Transverse colon (tissue), 4 donors: ENCODE measurements at regions not wholly inside any gene's neighbourhood (a gene's known extent, or its start where the extent isn't known, plus 50 kb on each side); places are given as distances from the start of the nearest gene placed in this dataset.

Experiments used
- DNase-seq: peaks from one replicate; pipeline ENCODE4 v3.0.0-alpha.2; 2019
- H3K27ac ChIP-seq, 4 donors: fragments of 200-600 bp; sonication (generic); 2 replicates each; pipeline ENCODE4 v1.5.1; 2016 to 2018; ENCODE audit warnings: inconsistent platforms in 4 of 4
- H3K27me3 ChIP-seq: fragments of 200-600 bp; sonication (generic); 2 replicates; pipeline ENCODE4 v1.5.1; 2017; ENCODE audit warnings: inconsistent platforms
- H3K36me3 ChIP-seq, 4 donors: fragments of 200-600 bp; sonication (generic); 2 replicates each; pipeline ENCODE4 v1.5.1; 2017 to 2019; ENCODE audit warnings: inconsistent platforms in 4 of 4
- H3K4me1 ChIP-seq, 4 donors: fragments of 200-600 bp; sonication (generic); 2 replicates each; pipeline ENCODE4 v1.5.1; 2017 to 2020; ENCODE audit warnings: inconsistent platforms in 4 of 4
- H3K4me3 ChIP-seq, 4 donors: fragments of 200-600 bp; sonication (generic); 1 replicate in 1 of 4; 2 replicates in 3 of 4; pipeline versions ENCODE4 v1.5.1 to v1.6.1; 2017 to 2019; ENCODE audit warnings: inconsistent platforms in 4 of 4
- H3K9me3 ChIP-seq, 2 donors: fragments of 200-600 bp; sonication (generic); 2 replicates each; pipeline ENCODE4 v1.5.1; 2017 to 2019; ENCODE audit warnings: inconsistent platforms in 2 of 2
- CTCF ChIP-seq, 5 experiments: fragments of 200-600 bp in 3 of 5; fragments of 450-650 bp in 2 of 5; sonication (generic) in 3 of 5; IDR thresholded peaks; 1 replicate in 2 of 5; 2 replicates in 3 of 5; pipeline ENCODE4 v1.5.1; 2016 to 2017; ENCODE audit warnings: antibody characterized with exemption in 5 of 5, inconsistent platforms in 3 of 5, mild to moderate bottlenecking in 2 of 5, moderate library complexity in 1 of 5
- EP300 ChIP-seq: sonication (generic); formaldehyde crosslinking; IDR thresholded peaks from one replicate; pipeline ENCODE4 v1.6.1; 2017; ENCODE audit warnings: antibody characterized with exemption, low read depth
- POLR2A ChIP-seq: fragments of 450-650 bp; IDR thresholded peaks from one replicate; pipeline ENCODE4 v1.6.1; 2016; ENCODE audit warnings: antibody characterized with exemption, mild to moderate bottlenecking, moderate library complexity
- POLR2AphosphoS5 ChIP-seq, 3 donors: sonication (generic); formaldehyde crosslinking; IDR thresholded peaks; one replicate each; pipeline ENCODE4 v1.6.1; 2016; ENCODE audit warnings: antibody characterized with exemption in 3 of 3
- WGBS, 2 donors: methylation state at CpG; one replicate each; pipeline ENCODE4 v1.1.5; 2018; ENCODE audit warnings: low coverage in 1 of 2; 5-methylcytosine and 5-hydroxymethylcytosine counted together
- in situ Hi-C, 4 donors: fragments of 200-750 bp; cut with MboI; loops; one replicate each; pipeline versions ENCODE4 v1.15.0 to v1.15.1; 2017; ENCODE audit warnings: low sequenced_read_pairs in 3 of 4, low pct_ligation_motif_present in 1 of 4, low pct_unique_long_range_greater_than_20kb in 1 of 4
- intact Hi-C: fragments of 100-400 bp; cut with DNase I; formaldehyde crosslinking; loops from one replicate; pipeline ENCODE4 v1.15.1; 2023; ENCODE audit warnings: low total_unique reads

- Histone ChIP-seq H3K36me3 (no peaks in the 10 kb centered on the region), H3K4me3 (no peak overlapping the region), H3K4me1 (no peaks in the 10 kb centered on the region), H3K27me3 (no peaks in the 10 kb centered on the region), H3K27ac (no peak overlapping the region), H3K9me3 (no peaks in the 10 kb centered on the region)
- TF ChIP-seq POLR2AphosphoS5 (IDR thresholded peaks at IDR 0.05) (no peak), CTCF (IDR thresholded peaks at IDR 0.05) (no peak), EP300 (no peak), POLR2A (no peak)
- in situ Hi-C loops, result no loop called here
- no peak for DNase-seq
- intact Hi-C loops, result no loop called here
Observed at GRCh38 chr11:44457862-44458261, 107.6 kb upstream of the CD82 start.

- Histone ChIP-seq H3K4me1 (no peaks in the 10 kb centered on the region), H3K4me3 (no peak overlapping the region), H3K27ac (no peak overlapping the region), H3K9me3 (peaks cover 0 to 3% of the 10 kb centered on the region in 2 donors), H3K27me3 (no peaks in the 10 kb centered on the region), H3K36me3 (no peaks in the 10 kb centered on the region)
- DNase-seq, result no peak
- intact Hi-C loops (no loop called here), in situ Hi-C loops (no loop called here)
- 94% methylated on average over 5 of the region's 5 CpGs; no CpG with 5 or more reads in 1 of the 2 donors for WGBS, 2 donors
- TF ChIP-seq EP300, result no peak
- no peak for TF ChIP-seq POLR2AphosphoS5 (IDR thresholded peaks at IDR 0.05)
- no peak for TF ChIP-seq CTCF (IDR thresholded peaks at IDR 0.05)
- no peak for TF ChIP-seq POLR2A
Observed at GRCh38 chr11:44463751-44464150, 101.7 kb upstream of the CD82 start.

- in situ Hi-C loops, result no loop called here
- no peak for DNase-seq
- H3K9me3 ChIP-seq, result peaks cover 0 to 3% of the 10 kb centered on the region in 2 donors
- intact Hi-C loops, result no loop called here
- 50 to 78% methylated on average over 1 of the region's 1 CpG for WGBS, 2 donors
- no peaks in the 10 kb centered on the region for H3K27me3 ChIP-seq
- no peaks in the 10 kb centered on the region for H3K36me3 ChIP-seq
- H3K27ac ChIP-seq, result no peak overlapping the region
- no peak overlapping the region for H3K4me3 ChIP-seq
- H3K4me1 ChIP-seq, result no peaks in the 10 kb centered on the region
- TF ChIP-seq POLR2AphosphoS5 (IDR thresholded peaks at IDR 0.05), result no peak
Observed at GRCh38 chr11:44464741-44465140, 100.7 kb upstream of the CD82 start.

GRCh38 chr11:44466531-44467205 lies 98.8 kb upstream of the CD82 start:
- 57 to 74% methylated on average over 19 to 24 of the region's 24 CpGs for WGBS, 2 donors
- in situ Hi-C loops (no loop called here), intact Hi-C loops (no loop called here)
- Histone ChIP-seq H3K9me3 (peaks cover 0 to 3% of the 10 kb centered on the region in 2 donors), H3K4me1 (no peaks in the 10 kb centered on the region), H3K36me3 (no peaks in the 10 kb centered on the region), H3K4me3 (no peak overlapping the region), H3K27me3 (no peaks in the 10 kb centered on the region), H3K27ac (no peak overlapping the region)
- no peak for DNase-seq
- peak in 1 of 3 donors; percentile 21 for TF ChIP-seq POLR2AphosphoS5 (IDR thresholded peaks at IDR 0.05)
- TF ChIP-seq EP300, result no peak

GRCh38 chr11:44467413-44467812 lies 98.0 kb upstream of the CD82 start:
- no peak for TF ChIP-seq POLR2A
- no peak for TF ChIP-seq CTCF (IDR thresholded peaks at IDR 0.05)
- TF ChIP-seq EP300, result no peak
- no peak for TF ChIP-seq POLR2AphosphoS5 (IDR thresholded peaks at IDR 0.05)
- DNase-seq, result no peak
- Histone ChIP-seq H3K27ac (no peak overlapping the region), H3K4me1 (no peaks in the 10 kb centered on the region), H3K9me3 (peaks cover 0 to 3% of the 10 kb centered on the region in 2 donors), H3K4me3 (no peak overlapping the region), H3K27me3 (no peaks in the 10 kb centered on the region), H3K36me3 (no peaks in the 10 kb centered on the region)
- 58 to 60% methylated on average over 1 of the region's 1 CpG for WGBS, 2 donors
- intact Hi-C loops (no loop called here), in situ Hi-C loops (no loop called here)
